ENCODE measurements at regions not wholly inside any gene's neighbourhood (a gene's known extent, or its start where the extent isn't known, plus 50 kb on each side); places are given as distances from the start of the nearest gene placed in this dataset.

GRCh38 chr6:148214667-148215066, 128.0 kb upstream of the SASH1 start:
- Histone ChIP-seq H3K4me1 (ENCODE audit: insufficient read depth, insufficient read length) (no peaks in the 10 kb centered on the region), H3K9me3 (ENCODE audit: insufficient read depth, low read length) (no peaks in the 10 kb centered on the region), H3K9ac (ENCODE audit: insufficient read length, low read depth) (no peak overlapping the region), H3K4me3 (ENCODE audit: insufficient read length, low read depth) (no peak overlapping the region), H3K36me3 (ENCODE audit: insufficient read depth, insufficient read length, low read length) (no peaks in the 10 kb centered on the region), H3K27me3 (ENCODE audit: insufficient read depth, insufficient read length) (no peaks in the 10 kb centered on the region)
- DNase-seq (ENCODE audit: low read depth, low spot score): no peak
- no peak for TF ChIP-seq SUZ12 (IDR thresholded peaks at IDR 0.05; ENCODE audit: extremely low read depth, insufficient read depth, insufficient read length)
- no peak for TF ChIP-seq ZNF274 (IDR thresholded peaks at IDR 0.05; ENCODE audit: low read depth, low read length)
- no peak for TF ChIP-seq YY1 (IDR thresholded peaks at IDR 0.05; ENCODE audit: insufficient read depth, insufficient read length)

- H3K36me3 ChIP-seq (ENCODE audit: insufficient read depth, insufficient read length, low read length): no peaks in the 10 kb centered on the region
- no peaks in the 10 kb centered on the region for H3K4me1 ChIP-seq (ENCODE audit: insufficient read depth, insufficient read length)
- TF ChIP-seq YY1 (IDR thresholded peaks at IDR 0.05; ENCODE audit: insufficient read depth, insufficient read length) (no peak), ZNF274 (IDR thresholded peaks at IDR 0.05; ENCODE audit: low read depth, low read length) (no peak)
- no peak overlapping the region for H3K9ac ChIP-seq (ENCODE audit: insufficient read length, low read depth)
- H3K27me3 ChIP-seq (ENCODE audit: insufficient read depth, insufficient read length): no peaks in the 10 kb centered on the region
- H3K4me3 ChIP-seq (ENCODE audit: insufficient read length, low read depth): no peak overlapping the region
- H3K9me3 ChIP-seq (ENCODE audit: insufficient read depth, low read length): no peaks in the 10 kb centered on the region
- no peak for DNase-seq (ENCODE audit: low read depth, low spot score)
These were observed 125.6 kb upstream of the SASH1 start for GRCh38 chr6:148217051-148217450.

- no peak overlapping the region for H3K9ac ChIP-seq (ENCODE audit: insufficient read length, low read depth)
- H3K9me3 ChIP-seq (ENCODE audit: insufficient read depth, low read length): no peaks in the 10 kb centered on the region
- no peaks in the 10 kb centered on the region for H3K36me3 ChIP-seq (ENCODE audit: insufficient read depth, insufficient read length, low read length)
- no peaks in the 10 kb centered on the region for H3K27me3 ChIP-seq (ENCODE audit: insufficient read depth, insufficient read length)
- TF ChIP-seq ZNF274 (IDR thresholded peaks at IDR 0.05; ENCODE audit: low read depth, low read length) (no peak), YY1 (IDR thresholded peaks at IDR 0.05; ENCODE audit: insufficient read depth, insufficient read length) (no peak), SUZ12 (IDR thresholded peaks at IDR 0.05; ENCODE audit: extremely low read depth, insufficient read depth, insufficient read length) (no peak)
- no peak for DNase-seq (ENCODE audit: low read depth, low spot score)
- no peaks in the 10 kb centered on the region for H3K4me1 ChIP-seq (ENCODE audit: insufficient read depth, insufficient read length)
- H3K4me3 ChIP-seq (ENCODE audit: insufficient read length, low read depth): no peak overlapping the region
These were observed 124.7 kb upstream of the SASH1 start for GRCh38 chr6:148217921-148218320.

DNA sequence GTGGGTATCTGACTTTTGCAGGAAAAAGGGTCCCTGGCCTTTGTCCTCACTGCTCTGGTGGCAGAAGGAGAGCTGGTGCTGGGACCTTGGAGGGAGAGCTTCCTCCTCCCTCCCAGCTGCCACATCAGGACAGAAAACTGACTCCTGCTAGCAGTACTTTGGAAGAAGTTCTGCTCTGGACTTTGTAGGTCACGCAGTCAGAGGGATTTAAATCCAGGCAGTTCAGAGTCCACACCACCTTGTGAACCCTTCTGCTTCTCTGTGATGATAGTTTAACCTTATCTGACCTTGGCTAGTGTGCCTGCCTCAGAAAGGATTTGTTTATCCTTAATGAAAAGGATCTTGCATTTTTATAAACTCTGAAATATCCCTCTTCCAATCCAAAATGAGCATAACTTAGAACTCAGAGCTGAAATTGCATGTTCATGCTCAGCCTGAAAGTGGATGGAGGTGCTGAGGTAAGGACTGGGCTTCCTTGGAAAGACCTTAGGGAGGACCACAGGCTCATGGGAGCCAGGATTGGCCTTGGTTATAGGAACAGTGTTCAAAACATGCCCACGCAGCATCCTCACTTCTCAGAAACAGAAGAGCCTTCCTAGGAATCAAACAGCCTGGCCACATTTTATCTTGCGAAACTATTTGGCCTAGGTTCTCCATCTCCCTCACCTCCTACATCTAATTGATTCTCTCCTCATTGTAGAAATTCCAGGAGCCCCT, 123.9 kb upstream of the SASH1 start:
- H3K4me3 ChIP-seq (ENCODE audit: insufficient read length, low read depth): no peak overlapping the region
- no peak overlapping the region for H3K9ac ChIP-seq (ENCODE audit: insufficient read length, low read depth)
- H3K9me3 ChIP-seq (ENCODE audit: insufficient read depth, low read length): no peaks in the 10 kb centered on the region
- no peaks in the 10 kb centered on the region for H3K4me1 ChIP-seq (ENCODE audit: insufficient read depth, insufficient read length)
- no peak for DNase-seq (ENCODE audit: low read depth, low spot score)
- no peaks in the 10 kb centered on the region for H3K36me3 ChIP-seq (ENCODE audit: insufficient read depth, insufficient read length, low read length)
- H3K27me3 ChIP-seq (ENCODE audit: insufficient read depth, insufficient read length): no peaks in the 10 kb centered on the region
- TF ChIP-seq YY1 (IDR thresholded peaks at IDR 0.05; ENCODE audit: insufficient read depth, insufficient read length): no peak
- TF ChIP-seq SUZ12 (IDR thresholded peaks at IDR 0.05; ENCODE audit: extremely low read depth, insufficient read depth, insufficient read length): no peak
- no peak for TF ChIP-seq ZNF274 (IDR thresholded peaks at IDR 0.05; ENCODE audit: low read depth, low read length)

- H3K36me3 ChIP-seq (ENCODE audit: insufficient read depth, insufficient read length, low read length): no peaks in the 10 kb centered on the region
- H3K4me3 ChIP-seq (ENCODE audit: insufficient read length, low read depth): no peak overlapping the region
- no peaks in the 10 kb centered on the region for H3K9me3 ChIP-seq (ENCODE audit: insufficient read depth, low read length)
- H3K27me3 ChIP-seq (ENCODE audit: insufficient read depth, insufficient read length): no peaks in the 10 kb centered on the region
- TF ChIP-seq SUZ12 (IDR thresholded peaks at IDR 0.05; ENCODE audit: extremely low read depth, insufficient read depth, insufficient read length) (no peak), ZNF274 (IDR thresholded peaks at IDR 0.05; ENCODE audit: low read depth, low read length) (no peak), YY1 (IDR thresholded peaks at IDR 0.05; ENCODE audit: insufficient read depth, insufficient read length) (no peak)
- H3K4me1 ChIP-seq (ENCODE audit: insufficient read depth, insufficient read length): no peaks in the 10 kb centered on the region
- DNase-seq (ENCODE audit: low read depth, low spot score): no peak
- H3K9ac ChIP-seq (ENCODE audit: insufficient read length, low read depth): no peak overlapping the region
These were observed 121.2 kb upstream of the SASH1 start for GRCh38 chr6:148221196-148221979.

- H3K27me3 ChIP-seq (ENCODE audit: insufficient read depth, insufficient read length): no peaks in the 10 kb centered on the region
These were observed 120.3 kb upstream of the SASH1 start for GRCh38 chr6:148222376-148222775.

DNA sequence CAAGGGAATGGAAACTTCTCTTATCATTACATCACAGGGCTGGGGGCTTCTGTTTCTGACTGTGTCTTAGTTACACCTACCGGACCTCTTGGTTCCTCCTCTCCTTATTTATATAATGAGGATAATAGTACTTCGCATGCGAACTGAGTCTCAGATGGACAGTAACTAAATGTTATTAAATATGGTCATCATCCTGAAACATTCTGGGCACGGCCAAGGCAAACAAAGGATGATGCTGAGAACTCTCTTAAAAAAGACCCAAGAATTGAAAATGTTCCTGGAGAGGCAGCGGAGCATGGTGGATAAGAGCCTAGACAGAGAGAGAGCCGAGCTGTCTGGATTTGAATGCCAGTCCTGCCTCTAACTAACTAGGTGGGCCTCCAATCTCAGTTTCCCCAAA, 119.8 kb upstream of the SASH1 start:
- TF ChIP-seq ZNF274 (IDR thresholded peaks at IDR 0.05; ENCODE audit: low read depth, low read length) (no peak), SUZ12 (IDR thresholded peaks at IDR 0.05; ENCODE audit: extremely low read depth, insufficient read depth, insufficient read length) (no peak), YY1 (IDR thresholded peaks at IDR 0.05; ENCODE audit: insufficient read depth, insufficient read length) (no peak)
- no peaks in the 10 kb centered on the region for H3K36me3 ChIP-seq (ENCODE audit: insufficient read depth, insufficient read length, low read length)
- no peak overlapping the region for H3K4me3 ChIP-seq (ENCODE audit: insufficient read length, low read depth)
- no peak overlapping the region for H3K9ac ChIP-seq (ENCODE audit: insufficient read length, low read depth)
- no peak for DNase-seq (ENCODE audit: low read depth, low spot score)
- no peaks in the 10 kb centered on the region for H3K4me1 ChIP-seq (ENCODE audit: insufficient read depth, insufficient read length)
- no peaks in the 10 kb centered on the region for H3K27me3 ChIP-seq (ENCODE audit: insufficient read depth, insufficient read length)
- H3K9me3 ChIP-seq (ENCODE audit: insufficient read depth, low read length): no peaks in the 10 kb centered on the region

More at GRCh38 chr6:148222376-148222775, 120.3 kb upstream of the SASH1 start:
- no peaks in the 10 kb centered on the region for H3K4me1 ChIP-seq (ENCODE audit: insufficient read depth, insufficient read length)
- no peaks in the 10 kb centered on the region for H3K36me3 ChIP-seq (ENCODE audit: insufficient read depth, insufficient read length, low read length)
- H3K4me3 ChIP-seq (ENCODE audit: insufficient read length, low read depth): no peak overlapping the region
- H3K9ac ChIP-seq (ENCODE audit: insufficient read length, low read depth): no peak overlapping the region
- no peaks in the 10 kb centered on the region for H3K9me3 ChIP-seq (ENCODE audit: insufficient read depth, low read length)
- DNase-seq (ENCODE audit: low read depth, low spot score): no peak
- TF ChIP-seq SUZ12 (IDR thresholded peaks at IDR 0.05; ENCODE audit: extremely low read depth, insufficient read depth, insufficient read length) (no peak), YY1 (IDR thresholded peaks at IDR 0.05; ENCODE audit: insufficient read depth, insufficient read length) (no peak), ZNF274 (IDR thresholded peaks at IDR 0.05; ENCODE audit: low read depth, low read length) (no peak)

Data from NT2/D1 (cell line).